ENCODE measurements at regions not wholly inside any gene's neighbourhood (a gene's known extent, or its start where the extent isn't known, plus 50 kb on each side); places are given as distances from the start of the nearest gene placed in this dataset.

DNA sequence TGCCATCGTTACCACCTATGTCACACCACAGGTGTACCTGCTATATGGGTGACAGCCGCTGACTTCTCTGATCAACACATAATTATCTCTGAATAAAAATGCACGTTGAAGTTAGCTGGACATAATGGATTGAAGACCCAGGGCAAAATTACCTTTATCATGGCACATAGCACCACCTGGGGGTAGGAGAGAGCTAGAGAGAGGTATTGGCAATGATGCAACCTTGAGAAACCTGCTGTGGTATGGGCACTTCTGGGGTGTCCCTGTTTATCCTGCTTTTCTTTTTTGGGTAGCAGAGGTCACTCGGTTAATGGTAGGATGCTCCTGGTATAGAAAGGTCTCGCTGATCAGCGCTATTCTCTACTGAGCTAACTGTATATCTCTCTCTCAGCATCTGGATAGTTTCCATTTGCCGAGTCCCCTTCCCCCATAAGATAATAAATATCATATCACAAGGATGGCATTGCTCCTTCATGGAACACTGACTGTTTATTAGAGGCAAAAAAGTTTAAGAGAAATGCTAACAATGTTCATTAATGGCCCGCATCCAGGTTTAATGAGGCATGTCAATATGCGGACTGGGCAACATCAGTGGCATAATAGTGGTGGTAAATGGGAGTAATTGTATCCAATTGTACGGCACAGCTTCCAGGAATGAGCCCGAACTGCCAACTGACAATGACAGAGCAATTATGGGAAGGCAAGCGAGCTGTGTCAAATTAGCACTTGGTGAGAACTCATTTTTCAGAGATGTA, 323.1 kb downstream of the TFEC start:
- DNase-seq, result peak; percentile 49

DNA sequence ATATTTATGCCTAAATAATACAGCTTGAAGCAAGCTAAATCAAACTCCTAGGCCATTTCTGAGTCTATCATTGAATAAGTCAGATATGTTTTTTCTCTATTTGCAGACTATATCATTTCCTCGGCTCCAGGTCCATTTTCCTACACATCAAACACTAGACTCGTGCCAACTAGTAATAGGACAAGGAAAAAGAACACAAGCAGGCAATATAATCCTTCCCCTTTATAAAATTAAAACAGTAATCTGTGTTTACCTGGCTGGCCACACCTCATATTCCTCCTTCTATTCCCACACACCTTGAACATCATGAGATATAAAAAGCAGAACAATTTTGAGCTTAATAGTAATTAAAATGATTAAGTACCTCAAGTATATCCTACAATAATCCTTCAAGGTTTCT, 325.7 kb downstream of the TFEC start:
- no peak for DNase-seq

DNA sequence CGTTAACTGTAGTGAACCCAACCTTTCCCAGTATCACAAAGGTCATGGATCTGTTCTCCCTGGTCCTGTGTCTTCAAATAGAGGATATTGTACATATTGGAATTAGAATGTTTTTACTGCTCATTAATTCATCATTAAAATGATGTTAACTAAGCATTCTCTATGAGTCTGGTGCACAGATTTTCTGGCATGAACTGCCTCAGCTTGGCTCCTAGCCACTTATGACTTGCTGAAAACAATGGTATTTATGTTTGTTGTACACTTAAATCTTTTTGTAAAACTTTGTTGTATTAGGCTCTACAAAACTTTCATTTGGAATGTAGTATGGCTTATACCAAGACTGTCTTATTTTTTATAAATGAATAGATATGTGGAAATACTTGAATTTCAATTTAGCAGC, 329.4 kb downstream of the TFEC start:
- DNase-seq, result no peak

DNA sequence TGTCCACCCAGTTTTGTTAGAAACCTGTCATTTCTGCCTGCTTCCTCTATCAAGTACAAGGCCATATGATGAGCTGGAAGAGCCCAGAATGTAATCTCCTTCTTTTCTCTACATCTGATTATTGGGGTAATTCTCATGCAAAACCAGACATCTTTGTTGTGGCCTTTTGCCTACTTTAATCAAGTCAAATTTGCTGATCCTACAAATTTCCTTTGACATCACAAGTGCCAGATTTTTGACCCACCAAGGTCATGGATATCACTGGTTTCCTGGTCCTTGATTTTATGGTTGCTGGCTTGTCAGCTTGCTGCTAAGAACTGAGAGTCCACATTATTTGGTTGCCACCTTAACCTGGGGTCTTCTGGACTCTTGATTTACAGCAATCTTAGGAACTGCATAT, 336.1 kb downstream of the TFEC start:
- no peak for DNase-seq

DNA sequence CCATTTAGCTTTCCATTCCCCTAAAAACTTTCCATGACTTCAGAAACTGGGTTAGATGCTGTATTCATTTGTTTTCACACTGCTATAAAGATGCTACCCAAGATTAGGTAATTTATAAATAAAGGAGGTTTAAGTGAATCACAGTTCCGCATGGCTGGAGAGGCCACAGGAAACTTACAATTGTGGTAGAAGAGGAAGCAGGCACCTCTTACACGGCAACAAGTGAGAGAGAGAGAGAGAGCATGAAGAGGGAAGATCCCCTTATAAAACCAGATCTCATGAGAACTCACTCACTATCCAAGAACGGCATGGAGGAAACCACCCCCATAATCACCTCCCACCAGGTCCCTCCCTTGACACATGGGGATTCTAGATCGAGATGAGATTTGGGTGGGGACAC, 336.8 kb downstream of the TFEC start:
- no peak for DNase-seq

DNA sequence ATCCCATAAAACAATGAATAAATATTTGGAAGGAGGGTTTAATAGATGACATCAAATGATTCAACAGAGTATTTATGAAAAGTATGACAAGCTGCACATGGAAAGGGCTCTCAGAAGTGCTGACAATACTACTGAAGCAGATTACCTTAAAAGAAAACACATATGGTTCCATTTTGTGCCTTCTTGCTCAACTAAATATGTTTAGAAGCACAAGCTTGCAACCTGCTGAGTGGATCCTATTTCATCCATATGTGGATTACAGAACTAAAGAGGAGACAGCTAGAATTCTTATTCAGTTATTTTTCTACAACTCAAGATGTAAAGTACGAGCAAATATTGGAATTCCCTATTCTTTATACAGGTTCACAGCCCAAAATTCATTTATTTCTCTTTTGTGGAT, 340.6 kb downstream of the TFEC start:
- peak; percentile 55 for DNase-seq

DNA sequence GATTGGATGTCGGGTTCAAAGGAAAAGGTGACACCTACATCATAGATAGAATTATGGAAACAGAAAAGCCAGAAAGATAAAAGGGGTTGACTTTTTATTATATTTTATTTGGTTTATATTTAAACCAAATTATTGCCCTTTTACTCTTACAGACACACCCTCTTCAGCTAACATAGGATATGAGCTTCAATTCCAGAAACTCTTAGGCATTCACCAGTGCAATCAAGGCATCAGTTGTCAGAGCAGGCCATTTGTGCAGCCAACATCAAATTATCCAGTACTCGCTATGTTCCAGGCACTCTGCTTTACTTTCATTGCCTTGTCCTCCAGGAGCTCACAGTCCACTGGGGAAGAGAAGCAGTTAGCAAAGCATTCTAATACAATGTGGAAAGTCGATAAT, 347.5 kb downstream of the TFEC start:
- no peak for DNase-seq

DNA sequence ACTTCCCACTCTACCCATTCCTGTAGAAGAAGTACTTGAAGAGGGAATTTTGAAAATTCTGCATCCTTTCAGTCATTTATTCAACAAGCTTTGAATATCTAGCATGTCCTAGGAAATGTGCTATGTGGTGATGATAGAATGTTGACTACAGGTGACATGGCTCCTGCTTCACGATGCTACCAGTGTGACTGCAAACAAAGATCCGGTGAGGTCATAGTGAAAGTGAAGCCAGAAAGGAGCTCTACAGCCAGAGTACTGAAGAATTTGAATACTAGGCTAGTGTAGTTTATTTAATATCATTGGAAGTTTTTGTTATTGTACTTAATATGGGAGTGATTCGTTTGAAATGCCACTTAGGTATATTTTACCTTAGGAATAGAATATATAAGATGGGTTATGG, 348.1 kb downstream of the TFEC start:
- no peak for DNase-seq

DNA sequence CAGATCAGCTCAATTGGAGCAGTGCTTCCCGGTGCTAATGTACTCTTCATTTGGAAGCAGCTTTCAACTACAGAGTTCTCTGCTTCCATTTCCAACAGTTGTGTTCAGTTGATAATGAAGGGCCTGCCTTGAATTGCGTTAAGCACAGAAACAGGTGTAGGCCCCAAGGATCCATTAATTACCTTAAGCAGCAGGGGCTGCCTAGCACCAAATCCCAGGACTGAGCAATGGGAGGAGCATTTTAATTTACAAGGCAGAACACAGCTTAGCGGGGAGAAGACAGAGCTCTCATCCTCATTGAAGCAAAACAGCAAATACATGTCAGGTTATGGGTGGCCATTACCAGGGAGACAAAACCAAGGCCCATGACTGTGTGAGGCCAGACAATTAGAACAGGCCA, 349.6 kb downstream of the TFEC start:
- DNase-seq, result no peak

DNA sequence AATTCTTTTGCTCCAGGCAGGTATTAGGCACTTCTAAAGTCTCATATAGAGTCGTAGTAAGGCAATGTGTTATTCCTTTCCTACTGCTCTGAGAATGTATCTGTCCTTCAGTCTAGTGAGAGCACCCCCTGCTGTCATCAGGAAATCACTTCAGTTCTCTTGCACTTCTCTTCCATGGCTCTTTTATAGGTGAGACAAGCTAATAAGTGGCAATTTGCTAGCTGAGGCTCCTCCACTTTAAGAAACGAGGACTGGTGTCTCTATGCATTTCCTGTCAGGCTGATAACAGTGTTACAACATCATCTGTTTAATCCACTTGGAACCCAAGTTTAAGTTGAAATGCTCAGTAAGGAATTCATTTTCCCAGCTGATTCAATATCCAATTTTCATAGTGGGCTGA, 350.6 kb downstream of the TFEC start:
- peak; percentile 53 for DNase-seq

DNA sequence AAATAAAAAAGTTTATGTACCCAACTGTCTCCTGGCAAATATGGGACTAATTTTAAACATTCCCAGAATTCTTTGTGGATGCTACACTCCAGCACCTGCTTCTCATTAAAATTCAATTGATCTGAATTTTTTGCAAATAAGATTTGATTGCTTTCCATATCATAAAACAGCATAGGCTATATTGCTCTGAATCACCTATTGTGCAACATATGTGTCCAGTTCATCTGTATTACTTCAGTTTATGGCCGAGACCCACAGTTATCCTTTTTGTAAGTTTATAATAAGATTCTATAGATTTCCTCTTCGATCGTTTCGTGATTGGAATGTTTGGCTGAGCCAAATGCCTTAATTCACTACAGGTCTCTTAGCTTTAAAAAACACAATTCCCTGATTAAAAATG, 351.1 kb downstream of the TFEC start:
- peak; percentile 16 for DNase-seq

DNA sequence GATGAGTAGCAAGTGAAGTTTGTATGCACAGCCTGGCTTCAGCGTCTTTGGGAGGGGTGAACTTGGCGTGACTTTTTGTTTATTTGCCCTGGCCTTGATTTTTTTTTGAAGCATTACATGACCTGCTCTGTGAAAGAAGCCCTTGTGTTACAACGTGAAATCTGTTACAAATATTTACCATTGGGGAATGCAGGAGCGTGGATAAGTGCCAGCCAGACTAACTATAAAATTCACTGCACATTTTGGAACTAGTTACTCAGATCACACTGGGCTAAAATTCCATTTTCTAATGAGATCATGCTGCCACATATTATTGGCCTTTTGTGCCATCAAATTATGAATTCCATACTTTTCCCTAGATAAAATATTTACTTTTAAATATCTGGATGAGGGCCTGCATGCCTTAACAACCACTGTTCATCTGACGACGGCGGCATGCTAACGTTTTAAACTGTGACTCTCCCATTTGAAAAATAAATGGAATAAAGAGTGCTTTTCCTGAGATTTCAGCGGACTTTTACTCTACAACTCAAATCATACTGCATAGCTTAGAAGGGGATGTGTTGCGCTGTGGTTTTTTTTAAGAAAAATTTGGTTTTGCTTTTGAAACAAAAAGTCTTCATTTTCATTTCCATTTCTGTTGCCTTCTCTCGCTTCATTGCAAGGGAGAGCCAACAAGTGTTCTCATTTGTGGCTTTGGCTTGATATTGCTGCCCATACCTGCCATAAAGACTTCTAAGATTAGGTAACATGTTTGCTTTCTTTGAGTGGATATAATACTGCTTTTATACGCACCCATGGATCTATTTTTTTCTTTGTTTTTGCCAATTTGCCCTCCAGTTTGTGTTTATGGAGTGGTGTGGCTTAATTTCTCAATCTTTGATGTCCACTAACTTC, 352.2 kb downstream of the TFEC start:
- peak; percentile 77 for DNase-seq

DNA sequence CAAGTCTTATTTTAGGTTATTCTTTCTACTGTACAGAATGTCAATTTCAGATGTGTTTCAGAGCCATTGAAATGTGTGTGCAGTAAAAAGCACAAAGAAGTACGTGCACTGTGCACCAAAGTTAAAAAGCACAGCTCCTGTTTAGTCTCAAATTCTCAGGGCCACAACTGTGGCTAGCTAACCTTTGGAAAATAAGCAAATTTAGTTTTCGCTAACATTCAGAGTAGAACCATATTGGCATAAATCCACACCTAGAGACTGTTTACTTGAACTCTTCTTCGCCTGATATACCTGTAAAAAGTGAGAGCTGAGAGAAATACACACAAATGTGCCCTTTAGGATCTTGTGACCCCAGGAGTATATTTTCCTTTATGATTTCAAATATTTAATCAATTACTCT, 353.9 kb downstream of the TFEC start:
- DNase-seq, result no peak

DNA sequence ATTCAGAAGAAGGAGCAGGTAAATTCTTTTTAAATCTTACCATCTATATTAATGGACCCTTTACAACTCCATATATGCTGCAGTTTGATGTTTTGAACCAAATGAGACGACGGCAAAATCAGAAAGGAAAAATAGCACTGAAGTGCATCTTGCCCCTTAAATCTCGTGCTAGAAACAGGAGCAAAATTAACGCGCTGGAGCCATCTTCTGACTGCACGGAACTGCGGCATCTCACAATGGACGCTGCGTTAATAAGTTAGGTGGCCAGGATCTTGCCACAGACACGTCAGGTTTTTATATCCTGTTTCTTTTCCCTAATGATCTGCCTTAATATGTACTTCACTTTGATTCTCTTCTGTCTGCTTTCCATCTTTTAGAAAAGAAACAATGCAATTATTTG, 354.5 kb downstream of the TFEC start:
- DNase-seq, result peak; percentile 56

DNA sequence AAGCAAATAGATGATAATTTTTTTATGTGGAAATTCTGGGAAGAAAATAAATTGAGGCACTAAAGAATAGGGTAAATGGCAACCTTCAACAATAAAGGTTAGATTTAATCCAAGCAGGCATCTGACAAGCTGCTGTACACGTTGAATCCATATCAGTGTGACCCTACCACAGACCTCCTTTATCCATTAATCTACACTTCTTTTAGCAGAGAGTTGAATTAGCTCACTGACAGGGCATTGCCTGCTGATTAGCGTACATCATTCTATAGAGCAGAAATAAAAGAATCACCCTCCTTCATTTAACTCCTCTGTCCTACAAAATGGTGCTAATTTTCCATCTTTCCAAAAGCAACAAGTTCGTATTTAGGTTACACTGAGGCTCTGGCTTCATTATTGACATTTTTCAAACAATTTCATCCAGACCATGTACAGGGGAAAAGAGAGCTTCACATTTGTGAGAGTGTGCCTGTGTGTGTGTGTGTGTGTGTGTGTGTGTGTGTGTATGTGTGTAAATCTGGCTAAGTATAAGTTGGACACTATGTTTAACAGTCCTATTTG, 356.0 kb downstream of the TFEC start:
- DNase-seq, result no peak

DNA sequence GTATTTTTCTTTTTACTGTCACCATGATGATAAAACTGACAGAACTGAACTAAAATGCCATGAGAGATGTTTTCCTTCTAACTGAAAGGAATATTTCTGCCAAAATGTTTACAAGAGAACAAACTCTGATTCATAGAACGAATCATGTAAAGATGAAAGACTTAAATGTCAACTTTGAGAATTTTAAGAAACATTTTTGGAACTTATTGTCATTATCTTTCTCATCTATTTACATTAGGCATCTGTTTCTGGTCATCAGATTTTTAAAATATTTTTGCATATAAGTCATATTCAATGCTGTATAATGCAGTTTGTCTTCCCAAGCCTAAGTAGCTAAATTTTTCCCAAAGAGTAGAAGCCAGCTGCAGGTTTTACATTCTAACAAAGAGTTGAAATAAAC, 358.5 kb downstream of the TFEC start:
- peak; percentile 70 for DNase-seq

DNA sequence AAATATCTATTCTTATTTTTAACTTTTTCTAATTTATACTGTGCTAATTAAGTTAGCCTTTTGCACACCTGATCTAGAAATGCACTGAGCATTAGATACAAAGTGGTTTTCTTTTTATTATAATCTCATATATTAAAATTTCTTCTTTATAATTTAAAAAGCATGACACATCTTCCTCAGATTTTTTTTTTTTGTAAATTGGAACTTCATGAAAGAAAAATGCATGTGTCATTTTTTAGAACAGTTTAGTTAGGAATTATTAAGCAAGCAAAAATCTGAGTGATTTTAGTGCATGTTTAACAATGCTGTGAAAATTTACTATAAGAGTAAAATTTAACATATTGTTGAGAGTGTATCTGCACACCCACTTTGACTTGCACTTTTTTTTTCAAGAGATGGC, 367.9 kb downstream of the TFEC start:
- no peak for DNase-seq

DNA sequence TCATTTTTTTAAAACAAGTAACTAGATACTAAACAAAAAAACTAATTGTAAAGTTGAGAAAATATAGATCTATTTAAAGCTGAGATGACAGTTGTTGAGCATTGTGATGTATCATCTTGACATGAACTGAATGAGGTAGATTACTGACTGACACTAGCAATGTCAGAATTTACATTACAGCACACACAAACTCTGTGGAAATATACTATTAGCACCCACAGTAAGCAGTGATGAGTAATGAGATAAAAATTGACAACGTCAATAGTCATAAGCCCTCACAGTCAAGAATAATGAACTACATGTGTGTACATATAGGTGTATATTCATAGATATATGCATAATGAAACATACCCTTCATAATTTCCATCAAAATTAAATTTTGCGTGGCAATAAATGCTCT, 368.4 kb downstream of the TFEC start:
- peak; percentile 75 for DNase-seq

DNA sequence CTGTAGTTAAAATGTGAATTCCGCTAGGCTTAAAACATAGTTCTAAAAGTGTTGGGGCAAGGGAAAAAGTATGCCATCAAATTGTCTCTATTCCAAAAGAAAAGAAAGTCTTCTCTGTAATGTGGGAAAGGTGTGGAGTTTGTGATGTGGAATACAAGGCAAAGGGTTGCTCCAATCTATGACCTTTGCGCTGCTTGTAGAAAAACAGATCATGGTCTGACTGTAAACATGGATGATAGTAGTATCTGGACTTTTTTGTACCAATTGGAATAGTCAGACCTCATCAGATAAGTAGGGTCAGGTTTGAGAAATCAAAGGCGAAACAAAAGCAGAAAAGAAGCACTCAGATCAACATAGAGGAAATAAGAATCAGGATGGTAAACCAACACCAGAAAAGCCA, 372.3 kb downstream of the TFEC start:
- DNase-seq, result no peak

DNA sequence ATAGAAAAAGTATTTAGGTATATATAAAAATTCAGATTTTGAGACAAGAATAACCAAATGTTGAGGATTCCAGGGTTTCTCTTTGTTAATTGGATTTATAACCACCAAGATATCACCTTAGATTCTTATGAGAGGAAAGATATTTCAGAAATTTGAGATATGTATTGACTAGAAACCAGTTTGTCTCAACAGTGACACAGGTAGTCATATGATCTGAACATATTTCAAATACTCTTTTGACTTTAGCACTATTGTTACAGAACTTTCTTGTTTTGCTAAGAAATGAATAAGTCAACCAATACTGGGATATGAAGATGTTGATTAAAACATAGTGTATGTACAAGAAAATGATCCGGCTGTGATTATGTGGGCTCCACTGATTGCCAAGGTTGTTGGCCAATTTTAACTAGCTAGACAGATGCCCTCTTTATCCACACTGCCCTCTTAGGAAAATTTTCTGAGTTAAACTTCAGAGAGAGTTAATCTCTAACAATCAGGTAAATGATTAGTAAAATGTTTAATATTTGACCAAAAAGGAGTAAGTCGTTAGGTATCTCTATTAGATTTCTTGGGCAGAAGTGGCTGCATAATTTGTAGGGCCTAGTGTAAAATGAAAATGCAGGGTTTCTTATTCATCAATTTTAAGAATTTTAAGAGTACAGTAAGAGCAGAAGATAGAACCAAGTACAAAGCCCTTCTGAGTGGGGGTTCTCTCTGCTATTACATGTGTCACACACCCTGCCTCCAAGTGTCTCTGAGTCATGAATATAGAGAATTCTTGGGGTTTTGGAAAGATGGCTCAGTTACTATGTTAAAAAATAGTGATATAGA, 376.0 kb downstream of the TFEC start:
- DNase-seq, result peak; percentile 76

DNA sequence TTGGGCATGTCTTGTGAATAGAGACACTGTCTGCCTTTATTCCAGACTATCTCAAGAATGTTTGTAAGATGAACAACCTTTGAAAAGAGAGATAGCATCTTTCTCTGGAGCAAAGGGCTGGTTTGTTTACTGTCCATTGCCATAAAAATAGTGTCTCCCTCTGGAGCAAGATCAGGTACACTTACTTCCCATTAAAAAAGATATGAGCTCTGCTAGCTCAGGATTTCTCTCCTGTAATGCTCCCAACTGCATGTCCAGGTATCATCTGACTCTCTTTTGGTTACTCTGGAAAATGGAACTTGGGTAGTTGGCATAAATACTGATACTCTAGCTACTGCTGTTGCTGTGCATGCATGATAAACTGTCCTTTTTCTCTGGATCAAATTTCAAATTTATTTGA, 381.1 kb downstream of the TFEC start:
- DNase-seq, result no peak

DNA sequence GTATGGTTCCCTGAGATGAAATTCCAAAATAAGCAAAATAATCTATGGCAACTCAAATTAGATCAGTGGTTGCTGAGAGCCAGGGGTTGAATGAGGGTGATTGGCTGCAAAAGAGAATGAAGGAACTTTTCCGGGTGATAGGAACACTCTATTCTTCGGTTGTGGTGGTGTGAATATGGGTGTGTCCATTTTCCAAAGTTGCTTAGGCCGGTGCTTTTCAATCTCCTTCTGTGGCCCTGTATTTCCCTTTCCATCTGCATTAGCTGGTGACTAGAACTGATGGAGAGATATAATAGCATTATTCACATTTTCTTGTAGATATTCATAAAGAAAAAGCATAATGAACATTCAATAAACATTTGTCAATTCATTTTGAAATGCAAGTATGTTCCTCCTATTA, 382.9 kb downstream of the TFEC start:
- no peak for DNase-seq

DNA sequence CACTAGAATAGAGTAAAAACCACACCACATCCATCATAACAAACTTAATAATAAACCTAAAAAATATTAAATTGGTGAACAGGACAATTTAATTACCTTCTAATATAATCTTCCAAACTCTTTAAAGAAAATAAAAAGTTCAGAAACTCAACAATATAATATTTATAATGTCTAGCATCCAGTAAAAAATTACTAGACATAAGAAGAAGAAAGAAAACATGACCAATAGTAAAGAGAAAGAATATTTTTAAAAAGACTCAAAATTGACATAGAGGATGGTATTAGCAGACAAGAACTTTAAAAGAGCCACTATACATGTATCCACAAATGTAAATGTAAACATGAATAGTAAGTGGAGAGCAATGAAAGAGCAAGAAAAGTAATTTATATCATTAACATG, 388.4 kb downstream of the TFEC start:
- no peak for DNase-seq
